ENCODE measurements at regions not wholly inside any gene's neighbourhood (a gene's known extent, or its start where the extent isn't known, plus 50 kb on each side); places are given as distances from the start of the nearest gene placed in this dataset.

DNA sequence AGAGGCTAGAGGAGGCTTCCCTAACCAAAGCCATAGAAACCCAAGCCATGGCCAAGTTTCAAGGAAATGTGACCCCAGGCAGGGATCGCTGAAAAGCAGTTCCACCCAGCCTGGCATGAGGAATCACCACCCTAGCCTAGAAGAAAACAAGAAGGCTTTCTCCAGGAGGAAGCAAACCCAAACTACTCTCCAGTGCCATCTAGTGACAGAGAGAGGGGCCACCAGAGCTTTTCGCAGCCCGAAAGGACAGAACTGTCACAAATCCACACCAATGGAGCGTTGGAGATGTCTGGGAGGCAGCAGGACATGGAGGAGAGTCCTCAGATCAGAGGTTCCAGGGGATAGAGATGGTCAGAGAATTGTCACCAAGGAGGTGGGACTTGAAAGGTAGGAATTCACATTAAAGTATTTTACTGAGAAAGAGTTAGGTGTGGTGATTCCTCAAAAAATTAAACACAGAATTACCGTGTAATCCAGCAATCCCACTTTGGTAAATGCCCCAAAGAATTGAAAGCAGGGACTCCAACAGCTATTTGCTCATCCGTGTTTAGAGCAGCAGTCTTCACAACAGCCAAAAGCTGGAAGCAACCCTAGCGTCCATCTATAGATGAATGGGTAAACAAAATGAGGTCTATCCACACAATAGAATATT lies 67.3 kb upstream of the NUP50 start:
- Histone ChIP-seq H3K27me3 (ENCODE audit: control insufficient read depth, insufficient read depth, low read length) (no peaks in the 10 kb centered on the region), H3K36me3 (ENCODE audit: control insufficient read depth, insufficient read depth, low read length) (no peaks in the 10 kb centered on the region)

DNA sequence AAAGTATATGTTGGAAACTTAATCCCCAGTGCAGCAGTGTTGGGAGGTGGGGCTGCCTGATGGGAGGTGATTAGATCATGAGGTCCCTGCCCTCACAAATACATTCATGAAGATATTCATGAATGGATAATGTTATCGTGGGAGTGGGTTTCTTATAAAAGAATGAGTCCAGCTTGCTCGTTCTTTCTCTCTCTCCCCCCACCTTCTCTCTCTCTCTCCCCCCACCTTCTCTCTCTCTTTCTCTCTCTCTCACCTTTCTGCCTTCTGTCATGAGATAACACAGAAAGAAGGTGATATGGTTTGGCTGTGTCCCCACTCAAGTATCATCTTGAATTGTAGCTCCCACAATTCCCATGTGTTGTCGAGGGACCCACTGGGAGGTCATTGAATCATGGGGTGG lies 66.7 kb upstream of the NUP50 start:
- Histone ChIP-seq H3K4me1 (ENCODE audit: control insufficient read depth, insufficient read depth, low read length) (peaks cover 4% of the 10 kb centered on the region), H3K4me3 (ENCODE audit: low read depth, low read length) (no peak overlapping the region), H3K36me3 (ENCODE audit: control insufficient read depth, insufficient read depth, low read length) (no peaks in the 10 kb centered on the region), H3K9ac (ENCODE audit: low read depth, low read length) (no peak overlapping the region), H3K9me3 (ENCODE audit: control insufficient read depth, insufficient read depth, low read length) (no peaks in the 10 kb centered on the region), H3K27me3 (ENCODE audit: control insufficient read depth, insufficient read depth, low read length) (no peaks in the 10 kb centered on the region)

More for the DNA sequence above, 67.3 kb upstream of the NUP50 start:
- Histone ChIP-seq H3K4me3 (ENCODE audit: low read depth, low read length) (no peak overlapping the region), H3K9ac (ENCODE audit: low read depth, low read length) (no peak overlapping the region), H3K9me3 (ENCODE audit: control insufficient read depth, insufficient read depth, low read length) (no peaks in the 10 kb centered on the region), H3K4me1 (ENCODE audit: control insufficient read depth, insufficient read depth, low read length) (peaks cover 3% of the 10 kb centered on the region)

DNA sequence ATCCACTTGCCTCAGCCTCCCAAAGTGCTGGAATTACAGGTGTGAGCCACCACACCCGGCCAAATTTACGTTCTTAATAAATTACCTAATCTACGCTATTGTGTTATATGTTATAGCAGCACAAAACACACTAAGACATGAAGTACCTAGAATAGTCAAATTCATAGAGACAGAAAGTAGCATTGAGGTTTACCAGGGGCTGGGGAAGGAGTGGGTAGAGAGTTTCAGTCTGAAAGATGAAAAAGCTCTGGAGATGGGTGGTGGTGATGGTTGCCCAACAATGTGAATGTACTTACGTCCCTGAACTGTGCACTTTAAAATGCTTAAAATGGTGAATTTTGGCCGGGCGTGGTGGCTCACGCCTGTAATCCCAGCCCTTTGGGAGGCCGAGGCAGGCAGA lies 65.7 kb upstream of the NUP50 start:
- Histone ChIP-seq H3K9ac (ENCODE audit: low read depth, low read length) (no peak overlapping the region), H3K4me3 (ENCODE audit: low read depth, low read length) (no peak overlapping the region), H3K36me3 (ENCODE audit: control insufficient read depth, insufficient read depth, low read length) (no peaks in the 10 kb centered on the region), H3K4me1 (ENCODE audit: control insufficient read depth, insufficient read depth, low read length) (peaks cover 5% of the 10 kb centered on the region), H3K27me3 (ENCODE audit: control insufficient read depth, insufficient read depth, low read length) (no peaks in the 10 kb centered on the region), H3K9me3 (ENCODE audit: control insufficient read depth, insufficient read depth, low read length) (no peaks in the 10 kb centered on the region)

DNA sequence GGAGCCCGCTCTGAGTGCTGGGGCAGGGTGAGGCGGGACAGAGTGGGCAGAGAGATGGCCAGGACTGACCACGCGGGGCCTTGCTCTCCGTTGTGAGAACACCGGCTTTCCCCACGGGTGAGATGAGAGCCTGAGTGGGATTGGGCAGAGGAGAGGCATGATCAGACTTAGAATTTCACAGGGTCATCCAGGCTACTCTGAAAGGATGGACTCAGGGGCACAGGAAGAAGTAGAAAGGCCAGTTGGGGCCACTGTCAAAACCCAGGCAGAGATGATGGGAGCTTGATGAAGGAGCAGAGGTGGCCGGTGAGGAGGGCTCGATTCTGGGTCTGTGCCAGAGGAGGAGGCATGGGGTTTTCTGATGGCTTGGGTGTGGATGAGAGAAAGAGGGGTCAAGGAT lies 63.8 kb upstream of the NUP50 start:
- Histone ChIP-seq H3K4me3 (ENCODE audit: low read depth, low read length) (no peak overlapping the region), H3K27me3 (ENCODE audit: control insufficient read depth, insufficient read depth, low read length) (no peaks in the 10 kb centered on the region), H3K9ac (ENCODE audit: low read depth, low read length) (no peak overlapping the region), H3K9me3 (ENCODE audit: control insufficient read depth, insufficient read depth, low read length) (no peaks in the 10 kb centered on the region), H3K36me3 (ENCODE audit: control insufficient read depth, insufficient read depth, low read length) (no peaks in the 10 kb centered on the region), H3K4me1 (ENCODE audit: control insufficient read depth, insufficient read depth, low read length) (peaks cover 5% of the 10 kb centered on the region)

DNA sequence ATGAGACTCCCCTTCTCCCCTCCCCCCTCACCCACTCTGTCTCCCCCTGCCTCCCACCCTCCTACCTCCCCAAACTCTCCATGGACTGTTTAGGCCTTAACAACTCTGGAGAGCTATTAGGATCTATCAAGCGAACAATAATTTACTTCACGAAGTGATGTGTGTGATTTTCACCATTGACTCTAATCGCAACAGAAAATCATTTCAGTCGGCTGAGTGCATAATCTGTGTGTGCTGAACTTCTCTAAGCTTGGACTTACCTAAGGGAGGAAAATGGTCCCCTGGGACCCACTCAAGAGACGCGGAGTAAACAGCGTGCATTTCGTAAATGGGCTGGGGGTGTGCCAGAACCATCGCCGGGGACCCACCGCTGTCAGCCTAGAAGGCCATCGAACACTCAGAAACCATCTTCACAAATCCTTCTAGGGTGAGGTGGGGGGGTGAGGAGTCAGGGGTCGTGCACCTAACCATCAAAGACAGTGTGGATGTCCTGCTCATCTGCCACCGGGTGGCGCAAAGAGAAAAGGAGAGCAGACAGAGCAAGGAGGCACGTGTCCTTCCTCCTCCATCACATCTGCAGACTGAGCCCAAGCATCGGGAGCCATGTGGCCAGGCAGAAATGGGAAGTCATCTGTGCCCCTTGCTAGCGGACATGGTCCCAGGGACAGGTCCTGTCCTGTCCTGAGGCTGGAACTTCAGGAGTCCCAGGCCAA lies 62.1 kb upstream of the NUP50 start:
- H3K36me3 ChIP-seq (ENCODE audit: control insufficient read depth, insufficient read depth, low read length) = no peaks in the 10 kb centered on the region
- peaks cover 2% of the 10 kb centered on the region for H3K4me1 ChIP-seq (ENCODE audit: control insufficient read depth, insufficient read depth, low read length)
- H3K9me3 ChIP-seq (ENCODE audit: control insufficient read depth, insufficient read depth, low read length) = no peaks in the 10 kb centered on the region
- H3K9ac ChIP-seq (ENCODE audit: low read depth, low read length) = no peak overlapping the region
- no peak overlapping the region for H3K4me3 ChIP-seq (ENCODE audit: low read depth, low read length)
- no peaks in the 10 kb centered on the region for H3K27me3 ChIP-seq (ENCODE audit: control insufficient read depth, insufficient read depth, low read length)

DNA sequence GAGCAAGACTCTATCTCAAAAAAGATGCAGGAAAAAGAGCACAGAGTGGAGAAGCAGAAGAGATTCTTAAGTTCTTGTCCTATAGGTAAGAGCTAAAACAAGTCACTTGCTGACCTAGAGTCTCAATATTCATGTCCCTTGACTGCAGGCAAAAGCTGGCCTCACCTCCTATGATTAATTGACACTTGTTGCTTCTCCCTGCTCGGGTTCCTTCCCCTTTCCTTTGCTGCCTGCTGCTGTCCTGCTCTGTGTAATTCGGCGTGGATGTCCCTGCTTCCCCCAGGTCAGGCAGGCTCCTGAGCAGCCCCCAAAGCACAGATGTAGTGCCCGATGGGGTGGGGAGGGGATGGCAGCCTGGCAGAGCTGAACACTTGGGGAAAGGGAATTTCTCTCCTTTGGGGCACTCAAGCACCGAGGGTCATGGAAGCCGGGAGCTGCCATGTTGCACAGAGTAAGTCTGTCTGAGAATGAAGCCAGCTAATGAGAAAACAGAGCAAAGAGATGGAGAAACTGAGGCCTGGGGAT lies 60.8 kb upstream of the NUP50 start:
- no peak overlapping the region for H3K4me3 ChIP-seq (ENCODE audit: low read depth, low read length)

DNA sequence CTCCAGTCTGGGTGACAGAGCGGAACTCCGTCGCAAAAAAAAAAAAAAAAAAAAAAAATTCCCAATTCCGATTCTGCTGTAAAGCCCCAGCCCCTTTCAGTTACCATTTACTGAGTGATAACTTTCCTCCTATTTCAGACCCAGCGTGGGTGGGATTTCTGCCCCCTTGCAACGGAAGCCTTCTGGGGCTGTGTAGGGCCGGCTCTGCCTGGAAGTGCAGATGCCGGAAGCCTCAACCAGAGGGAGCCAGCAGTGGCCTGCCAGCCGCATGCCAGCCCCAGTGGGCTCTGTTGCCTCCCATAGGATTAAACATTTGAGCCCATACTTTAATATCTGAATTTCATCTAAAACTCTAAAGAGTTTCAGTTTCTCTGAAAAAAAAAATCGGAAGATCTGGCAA lies 60.0 kb upstream of the NUP50 start:
- Histone ChIP-seq H3K4me3 (ENCODE audit: low read depth, low read length) (no peak overlapping the region), H3K27me3 (ENCODE audit: control insufficient read depth, insufficient read depth, low read length) (no peaks in the 10 kb centered on the region), H3K36me3 (ENCODE audit: control insufficient read depth, insufficient read depth, low read length) (no peaks in the 10 kb centered on the region), H3K9me3 (ENCODE audit: control insufficient read depth, insufficient read depth, low read length) (no peaks in the 10 kb centered on the region), H3K9ac (ENCODE audit: low read depth, low read length) (no peak overlapping the region), H3K4me1 (ENCODE audit: control insufficient read depth, insufficient read depth, low read length) (peaks cover 2% of the 10 kb centered on the region)

More for the DNA sequence above, 60.8 kb upstream of the NUP50 start:
- H3K9me3 ChIP-seq (ENCODE audit: control insufficient read depth, insufficient read depth, low read length) = no peaks in the 10 kb centered on the region
- no peak overlapping the region for H3K9ac ChIP-seq (ENCODE audit: low read depth, low read length)
- no peaks in the 10 kb centered on the region for H3K27me3 ChIP-seq (ENCODE audit: control insufficient read depth, insufficient read depth, low read length)
- H3K4me1 ChIP-seq (ENCODE audit: control insufficient read depth, insufficient read depth, low read length) = peaks cover 2% of the 10 kb centered on the region
- no peaks in the 10 kb centered on the region for H3K36me3 ChIP-seq (ENCODE audit: control insufficient read depth, insufficient read depth, low read length)

DNA sequence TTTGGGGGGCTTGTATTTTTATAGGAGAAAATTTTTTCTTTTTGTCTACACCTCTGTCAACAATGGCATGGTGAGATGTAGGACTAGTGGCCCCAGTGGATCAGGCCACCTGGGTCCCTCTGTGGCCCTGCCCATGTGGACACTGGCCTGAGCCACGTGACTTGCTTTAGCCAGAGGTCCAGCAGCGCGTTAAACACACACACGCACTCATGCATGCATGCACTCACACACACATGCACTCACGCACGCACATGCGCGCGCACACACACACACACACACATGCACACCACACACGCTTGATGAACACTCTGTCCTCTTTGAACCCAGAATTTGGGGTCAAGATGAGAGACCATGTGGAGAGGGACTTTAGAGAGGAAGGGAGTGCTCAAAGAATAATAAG lies 59.4 kb upstream of the NUP50 start:
- Histone ChIP-seq H3K9me3 (ENCODE audit: control insufficient read depth, insufficient read depth, low read length) (no peaks in the 10 kb centered on the region), H3K27me3 (ENCODE audit: control insufficient read depth, insufficient read depth, low read length) (no peaks in the 10 kb centered on the region), H3K9ac (ENCODE audit: low read depth, low read length) (no peak overlapping the region), H3K4me1 (ENCODE audit: control insufficient read depth, insufficient read depth, low read length) (peaks cover 2% of the 10 kb centered on the region), H3K4me3 (ENCODE audit: low read depth, low read length) (no peak overlapping the region), H3K36me3 (ENCODE audit: control insufficient read depth, insufficient read depth, low read length) (no peaks in the 10 kb centered on the region)

DNA sequence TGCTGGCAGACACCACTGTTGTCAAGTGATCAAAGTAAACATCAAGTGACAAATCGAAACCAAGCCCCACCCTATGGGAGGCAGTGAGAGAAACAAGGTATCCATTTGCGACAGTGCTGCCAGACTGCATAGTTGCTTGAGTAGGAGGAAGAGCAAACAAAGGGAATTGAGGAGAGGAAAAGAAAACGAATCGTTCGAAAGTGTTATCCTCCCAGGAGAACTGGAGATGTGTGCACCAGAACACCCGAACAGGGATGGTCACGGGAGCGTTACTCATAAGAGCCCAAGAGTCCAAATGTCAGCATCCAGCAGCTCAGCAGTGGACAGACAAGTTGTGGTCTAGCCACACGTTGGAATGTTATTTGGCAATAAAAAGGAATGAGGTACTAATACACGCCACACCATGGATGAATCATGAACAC lies 58.4 kb upstream of the NUP50 start:
- Histone ChIP-seq H3K9me3 (ENCODE audit: control insufficient read depth, insufficient read depth, low read length) (no peaks in the 10 kb centered on the region), H3K4me3 (ENCODE audit: low read depth, low read length) (no peak overlapping the region), H3K4me1 (ENCODE audit: control insufficient read depth, insufficient read depth, low read length) (peaks cover 2% of the 10 kb centered on the region), H3K9ac (ENCODE audit: low read depth, low read length) (no peak overlapping the region), H3K36me3 (ENCODE audit: control insufficient read depth, insufficient read depth, low read length) (no peaks in the 10 kb centered on the region), H3K27me3 (ENCODE audit: control insufficient read depth, insufficient read depth, low read length) (no peaks in the 10 kb centered on the region)

DNA sequence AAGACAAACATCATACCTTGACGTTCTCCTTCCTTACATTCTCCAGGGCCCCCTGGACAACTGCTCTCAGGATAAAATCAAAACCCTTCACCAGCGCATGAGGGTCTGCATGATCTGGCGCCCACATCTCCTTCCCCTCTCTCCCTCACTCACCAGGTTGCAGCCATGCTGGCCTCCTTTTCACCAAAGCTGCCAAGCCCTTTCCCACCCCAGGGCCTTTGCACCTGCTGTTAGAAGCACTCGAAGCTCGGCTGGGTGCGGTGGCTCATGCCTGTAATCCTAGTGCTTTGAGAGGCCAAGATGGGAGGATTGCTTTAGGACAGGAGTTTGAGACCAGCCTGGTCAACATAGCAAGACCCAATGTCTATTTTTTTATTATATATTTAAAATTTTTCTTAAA lies 56.1 kb upstream of the NUP50 start:
- H3K36me3 ChIP-seq (ENCODE audit: control insufficient read depth, insufficient read depth, low read length) = no peaks in the 10 kb centered on the region

DNA sequence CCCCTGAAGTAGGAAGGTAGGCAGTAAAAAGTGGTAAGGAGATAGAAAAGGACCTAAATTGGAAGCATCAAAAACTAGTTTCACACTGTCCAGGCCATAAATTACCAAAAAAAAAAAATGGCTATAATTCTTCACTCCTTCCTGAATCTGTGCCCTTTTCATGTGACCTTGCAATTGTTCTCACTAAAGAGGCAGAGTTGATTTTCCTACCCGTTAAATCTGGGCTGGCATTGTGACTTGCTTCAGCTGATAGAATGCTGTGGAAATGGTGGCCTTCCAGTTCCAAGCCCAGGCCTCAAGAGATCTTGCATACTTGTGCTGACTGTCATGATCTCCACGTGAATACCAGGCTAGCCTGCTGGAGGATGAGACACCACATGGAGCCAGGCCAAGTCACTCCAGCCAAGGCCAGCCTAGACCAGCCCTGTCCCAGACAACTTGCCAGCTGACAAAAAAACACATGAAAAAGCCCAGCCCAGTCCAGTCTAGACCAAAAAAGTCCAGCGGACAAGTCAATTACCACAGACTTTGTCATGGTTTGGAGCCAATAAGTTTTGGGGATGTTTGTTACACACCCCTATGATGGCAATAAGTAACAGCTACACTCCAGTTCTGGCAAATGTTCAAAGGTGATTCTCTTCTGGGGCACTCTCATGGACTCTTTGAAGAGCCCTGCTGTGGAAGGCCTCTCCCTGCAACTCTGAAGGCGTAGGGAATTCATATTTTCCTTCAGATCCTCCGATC lies 51.4 kb upstream of the NUP50 start:
- Histone ChIP-seq H3K27me3 (ENCODE audit: control insufficient read depth, insufficient read depth, low read length) (no peaks in the 10 kb centered on the region), H3K9me3 (ENCODE audit: control insufficient read depth, insufficient read depth, low read length) (peaks cover 2% of the 10 kb centered on the region), H3K4me1 (ENCODE audit: control insufficient read depth, insufficient read depth, low read length) (no peaks in the 10 kb centered on the region), H3K36me3 (ENCODE audit: control insufficient read depth, insufficient read depth, low read length) (no peaks in the 10 kb centered on the region), H3K9ac (ENCODE audit: low read depth, low read length) (no peak overlapping the region), H3K4me3 (ENCODE audit: low read depth, low read length) (no peak overlapping the region)

More for the DNA sequence above, 56.1 kb upstream of the NUP50 start:
- Histone ChIP-seq H3K4me3 (ENCODE audit: low read depth, low read length) (no peak overlapping the region), H3K9me3 (ENCODE audit: control insufficient read depth, insufficient read depth, low read length) (no peaks in the 10 kb centered on the region), H3K27me3 (ENCODE audit: control insufficient read depth, insufficient read depth, low read length) (no peaks in the 10 kb centered on the region), H3K9ac (ENCODE audit: low read depth, low read length) (no peak overlapping the region), H3K4me1 (ENCODE audit: control insufficient read depth, insufficient read depth, low read length) (no peaks in the 10 kb centered on the region)
